ENCODE measurements at regions not wholly inside any gene's neighbourhood (a gene's known extent, or its start where the extent isn't known, plus 50 kb on each side); places are given as distances from the start of the nearest gene placed in this dataset.

GRCh38 chr3:23038471-23038870, 164.7 kb upstream of the UBE2E2 start:
- H3K27me3 ChIP-seq (ENCODE audit: insufficient read depth, low read length) = no peaks in the 10 kb centered on the region
- WGBS (ENCODE audit: extremely low coverage, insufficient read length, low lambda C conversion rate) = no CpG with 5 or more reads among the region's 2 CpGs
- no peak overlapping the region for H3K9ac ChIP-seq (ENCODE audit: extremely low read depth, insufficient read length, low read length)
- no peak for TF ChIP-seq CTCF (conservative IDR thresholded peaks at IDR 0.05)
- H3K23me2 ChIP-seq (ENCODE audit: insufficient read length, low read depth, low read length, poor library complexity, severe bottlenecking) = no peaks in the 10 kb centered on the region
- H2BK15ac ChIP-seq (ENCODE audit: low read depth, low read length) = no peak overlapping the region
- H3K18ac ChIP-seq (ENCODE audit: insufficient read length, low read depth, low read length) = no peak overlapping the region
- no peaks in the 10 kb centered on the region for H3K79me2 ChIP-seq (ENCODE audit: insufficient read depth, low read length)
- no peak overlapping the region for H3K14ac ChIP-seq (ENCODE audit: insufficient read depth, low read length)
- H2AFZ ChIP-seq (ENCODE audit: low read length) = no peak overlapping the region
- no peak overlapping the region for H3K27ac ChIP-seq (ENCODE audit: insufficient read length, low read depth, low read length)
- Mint-ChIP-seq H3K36me3 (ENCODE audit: insufficient read depth in 1 of 3, low read depth in 3 of 3) (peaks cover 0 to 11% (median 2%) of the 10 kb centered on the region in 3 experiments; a peak in 3 of 7 replicates), H3K9me3 (peaks cover 5% of the 10 kb centered on the region in 2 experiments; a peak in 3 of 5 replicates), H3K27me3 (ENCODE audit: low read depth) (no peaks in the 10 kb centered on the region), H3K4me3 (no peak overlapping the region), H3K4me1 (peaks cover 18 to 20% of the 10 kb centered on the region in 2 experiments), H3K27ac (no peak overlapping the region; a peak in 2 of 7 replicates)
- H3T11ph ChIP-seq (ENCODE audit: low read length) = no peak overlapping the region
- H3K56ac ChIP-seq (ENCODE audit: insufficient read length, low read depth, low read length) = no peak overlapping the region
- H2BK120ac ChIP-seq (ENCODE audit: low read depth, low read length, poor library complexity, severe bottlenecking) = no peak overlapping the region
- H2BK20ac ChIP-seq (ENCODE audit: low read depth, low read length, poor library complexity, severe bottlenecking) = no peak overlapping the region
- no peak overlapping the region for H4K8ac ChIP-seq (replicated peaks; ENCODE audit: insufficient read length, low read depth, low read length)
- H2BK12ac ChIP-seq (ENCODE audit: insufficient read length, low read depth, low read length) = no peak overlapping the region
- no peak overlapping the region for H3K4me2 ChIP-seq (ENCODE audit: insufficient read depth, insufficient read length, low read length)
- H3K79me1 ChIP-seq (ENCODE audit: insufficient read depth, low read depth, low read length, poor library complexity, severe bottlenecking) = no peaks in the 10 kb centered on the region
- H2AK5ac ChIP-seq (ENCODE audit: insufficient read length, low read length) = no peak overlapping the region
- H3K23ac ChIP-seq (ENCODE audit: insufficient read length, low read depth, low read length) = no peak overlapping the region
- DNase-seq = no peak
- H3K9me3 ChIP-seq (ENCODE audit: control insufficient read depth, low read depth, low read length) = no peaks in the 10 kb centered on the region
- H4K91ac ChIP-seq (ENCODE audit: insufficient read length, low read depth, low read length) = no peak overlapping the region
- H2BK5ac ChIP-seq (ENCODE audit: insufficient read length, low read length) = no peak overlapping the region
- H4K20me1 ChIP-seq (ENCODE audit: control insufficient read depth, insufficient read depth, insufficient read length) = no peaks in the 10 kb centered on the region
- no peak overlapping the region for H4K5ac ChIP-seq (ENCODE audit: insufficient read length, low read depth, low read length)
- no peak overlapping the region for H3K4ac ChIP-seq (ENCODE audit: low read depth, low read length)
- H3K4me1 ChIP-seq (ENCODE audit: insufficient read depth, low read length) = no peaks in the 10 kb centered on the region; the same call in 1 of the 2 replicates
